ENCODE measurements at regions not wholly inside any gene's neighbourhood (a gene's known extent, or its start where the extent isn't known, plus 50 kb on each side); places are given as distances from the start of the nearest gene placed in this dataset.

DNA sequence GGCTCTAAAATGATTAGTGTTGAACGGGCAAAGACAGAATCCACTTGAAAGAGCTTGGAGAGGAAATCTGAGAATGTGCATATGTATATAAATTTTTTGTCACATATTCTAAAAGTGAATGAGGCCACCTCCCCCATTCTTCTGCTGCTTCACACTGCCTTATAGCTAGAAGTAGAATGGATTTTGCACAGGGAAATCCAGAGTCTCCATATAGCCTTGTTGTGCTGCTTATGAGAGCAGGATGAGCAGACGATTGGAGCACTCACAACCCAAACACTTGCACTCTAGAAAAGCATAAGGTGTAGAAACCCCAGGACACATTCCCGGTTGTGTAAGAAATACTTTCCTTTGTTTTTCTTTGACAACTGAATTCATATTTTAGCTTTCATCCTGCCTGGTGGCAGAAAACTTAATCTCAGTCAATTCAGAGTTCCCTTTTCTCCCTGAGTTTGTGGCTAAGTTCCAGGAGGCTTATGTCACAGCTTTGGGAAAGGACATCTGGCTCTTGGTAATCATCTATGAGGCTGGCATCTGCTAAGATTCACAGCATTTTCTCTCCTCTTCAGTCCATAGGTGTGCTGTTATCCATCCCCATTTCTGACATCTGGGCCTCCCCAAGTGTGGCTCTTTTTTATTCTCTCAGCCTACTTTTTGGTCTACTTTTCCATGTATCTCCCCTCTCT, 188.4 kb upstream of the PFN2 start:
- no peak for TF ChIP-seq ZFX (IDR thresholded peaks at IDR 0.05; ENCODE audit: borderline replicate concordance)
- TF ChIP-seq, protein P1, sequence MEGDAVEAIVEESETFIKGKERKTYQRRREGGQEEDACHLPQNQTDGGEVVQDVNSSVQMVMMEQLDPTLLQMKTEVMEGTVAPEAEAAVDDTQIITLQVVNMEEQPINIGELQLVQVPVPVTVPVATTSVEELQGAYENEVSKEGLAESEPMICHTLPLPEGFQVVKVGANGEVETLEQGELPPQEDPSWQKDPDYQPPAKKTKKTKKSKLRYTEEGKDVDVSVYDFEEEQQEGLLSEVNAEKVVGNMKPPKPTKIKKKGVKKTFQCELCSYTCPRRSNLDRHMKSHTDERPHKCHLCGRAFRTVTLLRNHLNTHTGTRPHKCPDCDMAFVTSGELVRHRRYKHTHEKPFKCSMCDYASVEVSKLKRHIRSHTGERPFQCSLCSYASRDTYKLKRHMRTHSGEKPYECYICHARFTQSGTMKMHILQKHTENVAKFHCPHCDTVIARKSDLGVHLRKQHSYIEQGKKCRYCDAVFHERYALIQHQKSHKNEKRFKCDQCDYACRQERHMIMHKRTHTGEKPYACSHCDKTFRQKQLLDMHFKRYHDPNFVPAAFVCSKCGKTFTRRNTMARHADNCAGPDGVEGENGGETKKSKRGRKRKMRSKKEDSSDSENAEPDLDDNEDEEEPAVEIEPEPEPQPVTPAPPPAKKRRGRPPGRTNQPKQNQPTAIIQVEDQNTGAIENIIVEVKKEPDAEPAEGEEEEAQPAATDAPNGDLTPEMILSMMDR (IDR thresholded peaks at IDR 0.05) = no peak
- H3K27ac ChIP-seq = no peak overlapping the region

DNA sequence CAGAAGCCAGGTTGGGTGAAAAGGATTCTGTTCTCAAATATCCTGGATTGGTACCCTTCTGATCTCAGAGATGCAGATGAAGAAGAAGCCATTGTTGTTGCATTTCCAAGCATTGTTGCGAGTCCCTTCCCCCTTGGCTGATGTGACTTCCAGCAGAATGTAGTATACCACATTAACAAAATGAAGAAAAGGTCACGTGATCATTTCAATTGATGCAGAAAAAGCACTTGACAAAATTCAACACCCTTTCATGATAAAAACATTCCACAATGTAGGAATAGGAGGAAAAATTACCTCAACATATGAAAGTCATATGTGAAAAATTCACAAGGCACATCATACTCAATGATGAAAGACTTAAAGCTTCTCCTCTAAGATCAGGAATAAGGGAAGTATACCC, 181.9 kb upstream of the PFN2 start:
- TF ChIP-seq, protein P1 (IDR thresholded peaks at IDR 0.05) = no peak
- TF ChIP-seq ZFX (IDR thresholded peaks at IDR 0.05; ENCODE audit: borderline replicate concordance) = no peak
- no peak overlapping the region for H3K27ac ChIP-seq

DNA sequence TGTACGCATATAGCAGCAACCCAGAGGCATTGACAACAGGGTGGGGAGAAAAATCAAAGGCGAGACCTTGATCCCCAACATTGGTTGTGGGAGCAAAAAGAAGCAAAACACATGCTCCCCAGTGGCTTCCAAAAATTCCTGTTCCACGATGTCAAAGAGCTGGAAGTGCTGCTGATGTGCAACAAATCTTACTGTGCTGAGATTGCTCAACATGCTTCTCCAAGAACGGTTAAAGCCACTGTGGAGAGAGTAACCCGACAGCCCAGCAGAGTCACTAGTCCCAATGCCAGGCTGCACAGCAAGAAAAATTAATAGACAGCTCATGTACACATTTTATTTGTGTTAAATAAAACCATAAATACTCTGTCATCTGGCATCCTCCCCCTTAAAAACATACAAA, 179.9 kb upstream of the PFN2 start:
- no peak overlapping the region for H3K27ac ChIP-seq
- TF ChIP-seq, protein P1 (IDR thresholded peaks at IDR 0.05) = no peak
- no peak for TF ChIP-seq ZFX (IDR thresholded peaks at IDR 0.05; ENCODE audit: borderline replicate concordance)

DNA sequence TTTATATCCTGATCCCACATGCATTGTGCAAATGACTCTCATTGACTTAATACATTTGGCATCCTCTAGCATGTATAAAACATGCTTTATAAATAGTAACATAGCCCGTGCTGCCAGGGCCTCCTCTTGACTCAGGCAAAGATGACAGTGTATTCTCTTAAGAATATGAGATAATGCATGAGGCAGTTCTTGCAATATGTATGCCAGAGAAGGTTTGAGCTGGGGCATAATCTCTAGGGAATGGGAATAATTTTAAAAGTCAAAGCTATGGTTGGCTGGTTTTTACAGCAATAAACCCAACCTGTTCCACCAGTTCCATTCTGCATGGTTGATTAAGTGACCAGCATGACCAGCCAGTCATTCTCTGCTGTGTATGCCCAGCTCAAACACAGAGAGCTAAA, 179.0 kb upstream of the PFN2 start:
- no peak for TF ChIP-seq ZFX (IDR thresholded peaks at IDR 0.05; ENCODE audit: borderline replicate concordance)
- TF ChIP-seq, protein P1 (IDR thresholded peaks at IDR 0.05) = no peak
- H3K27ac ChIP-seq = peak overlapping the region; percentile 28; the same call in 1 of the 2 replicates

DNA sequence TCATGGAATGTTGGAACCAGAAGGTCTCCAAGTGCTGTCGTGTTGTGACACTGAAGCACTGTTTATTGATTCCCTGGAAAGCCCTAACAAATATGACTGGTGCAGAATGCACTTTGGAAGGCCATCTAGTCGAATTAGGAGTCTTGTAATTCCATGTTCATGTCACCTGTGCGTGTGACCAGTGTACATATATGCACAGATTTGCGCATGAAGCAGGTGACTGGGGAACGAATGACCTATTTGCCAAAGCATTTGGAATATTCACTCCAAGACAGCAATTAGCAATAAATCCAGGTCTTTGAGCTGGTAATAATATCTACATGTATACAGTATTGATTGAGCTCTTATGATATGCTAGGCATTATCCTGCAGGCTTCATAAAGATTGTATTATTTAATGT, 177.5 kb upstream of the PFN2 start:
- TF ChIP-seq, protein P1 (IDR thresholded peaks at IDR 0.05) = no peak
- no peak for TF ChIP-seq ZFX (IDR thresholded peaks at IDR 0.05; ENCODE audit: borderline replicate concordance)
- no peak overlapping the region for H3K27ac ChIP-seq

DNA sequence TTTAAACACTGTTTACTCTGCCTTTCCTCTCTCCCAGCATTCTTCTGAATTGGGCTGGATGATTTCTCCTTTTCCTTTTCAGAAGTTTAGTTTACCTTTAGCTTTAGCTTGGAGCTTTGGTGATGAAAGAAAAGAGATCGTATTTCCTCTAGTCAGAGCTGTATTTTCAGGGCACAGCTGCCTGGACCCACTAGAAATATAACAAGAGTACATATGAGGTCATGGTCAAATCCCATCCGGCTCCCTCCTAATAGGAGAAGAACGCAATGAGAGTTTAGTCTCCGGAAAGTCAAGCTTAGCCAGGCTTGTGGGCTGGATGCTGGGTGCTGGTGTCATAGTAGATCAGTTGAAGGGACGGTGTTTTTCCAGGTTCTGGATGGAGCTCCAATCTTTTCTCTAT, 177.1 kb upstream of the PFN2 start:
- H3K27ac ChIP-seq = no peak overlapping the region

More for the DNA sequence above, 177.1 kb upstream of the PFN2 start:
- no peak for TF ChIP-seq ZFX (IDR thresholded peaks at IDR 0.05; ENCODE audit: borderline replicate concordance)
- TF ChIP-seq, protein P1 (IDR thresholded peaks at IDR 0.05) = no peak

All from 22Rv1 (cell line).